ENCODE measurements at regions not wholly inside any gene's neighbourhood (a gene's known extent, or its start where the extent isn't known, plus 50 kb on each side); places are given as distances from the start of the nearest gene placed in this dataset.

DNA sequence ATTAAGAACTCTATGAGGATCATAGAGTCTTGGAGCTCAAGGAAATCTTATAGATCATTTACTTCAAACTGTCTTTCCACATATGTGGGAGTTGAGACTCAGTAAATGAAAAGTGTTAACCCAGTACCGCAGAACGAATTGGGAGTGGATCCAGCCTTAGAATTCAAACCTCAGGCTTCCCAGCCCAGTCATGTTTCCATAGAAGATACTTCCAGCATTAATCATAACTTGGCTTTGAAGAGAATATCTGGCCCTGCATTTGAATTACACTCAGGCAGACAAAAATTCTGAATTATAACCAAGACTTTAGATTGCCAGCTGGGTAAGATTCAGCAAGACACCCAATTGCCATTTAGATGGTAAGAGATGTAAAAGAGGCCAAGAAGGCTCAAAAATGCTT lies 972.0 kb downstream of the TUSC7 start:
- 89% methylated on average over 2 of the region's 2 CpGs; no CpG with 5 or more reads in 1 of the 2 experiments for WGBS, 2 experiments (ENCODE audit: extremely low coverage in 1 of 2, insufficient coverage in 1 of 2, insufficient read length in 1 of 2, insufficient replicate concordance in 2 of 2, low coverage in 1 of 2, low lambda C conversion rate in 2 of 2, missing lambda C conversion rate in 1 of 2)
- H2BK5ac ChIP-seq (ENCODE audit: low read depth, low read length), result no peak overlapping the region

More for the DNA sequence above, 972.0 kb downstream of the TUSC7 start:
- H3K56ac ChIP-seq (replicated peaks; ENCODE audit: insufficient read length, low read depth, low read length), result no peak overlapping the region
- H3K79me2 ChIP-seq (ENCODE audit: control insufficient read depth in 1 of 2, insufficient read depth in 2 of 2, low read length in 2 of 2), result no peaks in the 10 kb centered on the region
- no peak overlapping the region for H4K8ac ChIP-seq (ENCODE audit: extremely low read depth, insufficient read depth, low read length)
- H3K14ac ChIP-seq (ENCODE audit: insufficient read length), result no peak overlapping the region
- no peak overlapping the region for H4K5ac ChIP-seq (ENCODE audit: insufficient read length, low read depth, low read length)
- H3K4me1 ChIP-seq (replicated peaks in 1 of 4; ENCODE audit: control insufficient read depth in 3 of 4, insufficient read depth in 4 of 4, low read length in 3 of 4), result no peaks in the 10 kb centered on the region
- H3K36me3 ChIP-seq (ENCODE audit: control insufficient read depth in 2 of 4, insufficient read depth in 4 of 4, low read length in 3 of 4), result no peaks in the 10 kb centered on the region
- no peaks in the 10 kb centered on the region for H3K23me2 ChIP-seq (ENCODE audit: low read depth, low read length)
- H4K20me1 ChIP-seq (replicated peaks in 1 of 2; ENCODE audit: control insufficient read depth in 1 of 2, insufficient read depth in 2 of 2, low read length in 2 of 2), result no peaks in the 10 kb centered on the region
- no peak overlapping the region for H3K4me3 ChIP-seq (ENCODE audit: extremely low read depth in 1 of 4, insufficient read depth in 2 of 4, low read depth in 3 of 4, low read length in 4 of 4)
- H2BK15ac ChIP-seq (ENCODE audit: low read length), result no peak overlapping the region
- no peak overlapping the region for H3K9ac ChIP-seq (replicated peaks in 1 of 4; ENCODE audit: extremely low read depth in 1 of 4, low read depth in 3 of 4, low read length in 3 of 4)
- H3K18ac ChIP-seq (ENCODE audit: extremely low read depth, low read length), result no peak overlapping the region
- ChIA-PET CTCF (ENCODE audit: partially characterized antibody) (interaction anchor here (1.1 to 1.4 kb wide), 2 partner anchors 10 to 17 kb away, joined by 4 read pairs; no protein-coding TSS in a partner anchor), POLR2A (ENCODE audit: partially characterized antibody) (no interaction called here)
- no peak overlapping the region for H2BK120ac ChIP-seq (replicated peaks; ENCODE audit: low read depth, low read length)
- H3K27me3 ChIP-seq (replicated peaks in 1 of 4; ENCODE audit: control insufficient read depth in 3 of 4, extremely low read depth in 1 of 4, insufficient read depth in 3 of 4, low read length in 3 of 4), result no peaks in the 10 kb centered on the region
- no peak for TF ChIP-seq TAF7 (optimal IDR thresholded peaks at IDR 0.05; ENCODE audit: borderline replicate concordance, low read depth, low read length)
- no peak for TF ChIP-seq SAP30 (IDR thresholded peaks at IDR 0.05; ENCODE audit: insufficient read depth, insufficient replicate concordance, low read length)
- H2BK12ac ChIP-seq (ENCODE audit: low read depth, low read length), result no peak overlapping the region
- DNase-seq (ENCODE audit: low read depth in 1 of 2, low spot score in 2 of 2), result no peak
- no peaks in the 10 kb centered on the region for H3K9me3 ChIP-seq (ENCODE audit: insufficient read depth in 2 of 2, low read depth in 1 of 2, low read length in 1 of 2)
- H3K23ac ChIP-seq (ENCODE audit: insufficient read length), result no peak overlapping the region
- H2AFZ ChIP-seq (ENCODE audit: low read length), result no peak overlapping the region
- no peak overlapping the region for H3K27ac ChIP-seq (ENCODE audit: low read depth, low read length)
- no peak overlapping the region for H2BK20ac ChIP-seq (ENCODE audit: low read length)
- H3K4me2 ChIP-seq (ENCODE audit: insufficient read depth in 1 of 2, low read depth in 2 of 2, low read length in 2 of 2), result no peak overlapping the region
- no peak overlapping the region for H4K91ac ChIP-seq (replicated peaks; ENCODE audit: insufficient read length, low read length)
- no peak overlapping the region for H3K4ac ChIP-seq (replicated peaks; ENCODE audit: insufficient read length, low read depth, low read length)
- no peak overlapping the region for H2AK5ac ChIP-seq (ENCODE audit: low read depth, low read length)
- FAIRE-seq, result no peak
- H3K79me1 ChIP-seq (ENCODE audit: low read depth, low read length), result no peaks in the 10 kb centered on the region
